Mammary epithelial cell (primary cell): ENCODE measurements at regions not wholly inside any gene's neighbourhood (a gene's known extent, or its start where the extent isn't known, plus 50 kb on each side); places are given as distances from the start of the nearest gene placed in this dataset.

ENCODE experiments used
- CTCF ChIP-seq, 2 donors: IDR thresholded peaks in 1 of 2; conservative IDR thresholded peaks in 1 of 2; 2 replicates each; pipeline ENCODE4 v1.5.1; 2011 to 2012; ENCODE audit warnings: inconsistent platforms in 2 of 2, low read length in 2 of 2, mild to moderate bottlenecking in 2 of 2, control low read depth in 1 of 2, low read depth in 1 of 2; ENCODE audit not compliant: insufficient read depth in 1 of 2; ENCODE audit errors: extremely low read depth in 1 of 2
- EZH2 ChIP-seq: IDR thresholded peaks from 2 replicates; pipeline ENCODE4 v1.6.1; 2012; ENCODE audit warnings: low read length, inconsistent platforms, borderline replicate concordance

GRCh38 chr22:22043296-22044078 lies 60.9 kb upstream of the TOP3B start:
- TF ChIP-seq CTCF (conservative IDR thresholded peaks at IDR 0.05 in 1 of 2, IDR thresholded peaks at IDR 0.05 in 1 of 2; ENCODE audit: extremely low read depth in 1 of 2, insufficient read depth in 1 of 2, low read depth in 1 of 2, low read length in 2 of 2) (no peak), EZH2 (no peak)
